ENCODE measurements at regions not wholly inside any gene's neighbourhood (a gene's known extent, or its start where the extent isn't known, plus 50 kb on each side); places are given as distances from the start of the nearest gene placed in this dataset.

DNA sequence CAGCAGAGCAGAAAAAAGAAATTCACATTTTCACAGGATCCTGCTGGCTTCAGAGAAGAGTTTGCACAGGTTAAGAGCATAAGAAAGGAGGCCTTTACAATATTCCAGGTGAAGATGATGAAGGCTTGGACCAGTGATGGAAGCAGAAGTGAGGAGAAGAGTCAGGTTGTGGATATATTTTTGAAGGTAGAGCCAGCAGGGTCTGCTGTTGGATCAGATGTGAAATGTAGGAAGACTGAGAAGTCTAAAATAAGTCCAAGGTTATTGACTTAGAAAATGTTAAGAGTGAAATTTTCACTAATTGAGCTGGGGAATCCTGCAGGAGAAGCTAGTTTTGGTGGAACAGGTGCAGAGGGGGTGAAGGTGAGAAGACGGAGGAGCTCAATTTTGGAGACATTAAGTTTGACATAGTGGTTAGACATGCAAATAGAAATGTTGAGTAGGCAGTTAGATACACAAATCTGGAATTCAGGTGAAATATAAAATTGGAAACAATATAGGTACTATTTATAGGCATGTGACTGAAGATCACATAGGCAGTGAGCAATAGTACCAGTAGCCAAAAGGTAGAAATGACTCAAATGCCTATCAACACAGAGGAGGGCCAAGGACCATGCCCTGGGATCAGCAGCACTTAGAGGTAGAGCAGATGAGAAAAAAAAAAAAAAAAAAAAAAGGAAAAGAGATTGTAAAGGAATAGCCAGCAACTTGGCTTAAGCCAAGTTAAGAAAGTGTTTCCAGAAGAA lies 252.0 kb downstream of the AASDHPPT start:
- DNase-seq = no peak

GRCh38 chr11:106331176-106331575 lies 253.7 kb downstream of the AASDHPPT start:
- DNase-seq = no peak

- no peak for DNase-seq
These were observed 256.2 kb downstream of the AASDHPPT start for GRCh38 chr11:106333678-106334077.

DNA sequence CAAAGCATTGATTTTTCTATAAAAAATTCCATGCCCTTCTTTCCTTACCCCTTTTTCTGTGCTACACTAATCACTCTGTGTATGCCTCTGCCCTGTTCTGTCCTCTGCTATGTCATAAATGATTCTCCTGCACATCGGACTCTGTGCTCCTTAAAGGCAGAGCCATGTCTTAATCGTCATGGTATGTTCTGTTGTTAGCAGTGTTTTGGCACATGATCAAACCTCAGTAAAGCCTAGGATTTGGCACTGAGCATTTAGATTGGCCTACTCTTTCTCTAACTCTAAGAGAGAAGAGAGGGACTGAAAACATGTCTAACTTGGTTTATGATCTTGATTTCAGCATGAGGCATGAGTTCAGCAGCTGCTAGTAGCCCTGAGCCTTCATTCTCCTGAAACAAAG lies 266.9 kb downstream of the AASDHPPT start:
- peak; percentile 9 to 21 (median 11) for DNase-seq

- no peak for DNase-seq
These were observed 267.5 kb downstream of the AASDHPPT start for GRCh38 chr11:106344966-106345365.

GRCh38 chr11:106353031-106353430 lies 275.6 kb downstream of the AASDHPPT start:
- DNase-seq = no peak

- no peak for DNase-seq
These were observed 291.8 kb downstream of the AASDHPPT start for GRCh38 chr11:106369224-106369623.

DNA sequence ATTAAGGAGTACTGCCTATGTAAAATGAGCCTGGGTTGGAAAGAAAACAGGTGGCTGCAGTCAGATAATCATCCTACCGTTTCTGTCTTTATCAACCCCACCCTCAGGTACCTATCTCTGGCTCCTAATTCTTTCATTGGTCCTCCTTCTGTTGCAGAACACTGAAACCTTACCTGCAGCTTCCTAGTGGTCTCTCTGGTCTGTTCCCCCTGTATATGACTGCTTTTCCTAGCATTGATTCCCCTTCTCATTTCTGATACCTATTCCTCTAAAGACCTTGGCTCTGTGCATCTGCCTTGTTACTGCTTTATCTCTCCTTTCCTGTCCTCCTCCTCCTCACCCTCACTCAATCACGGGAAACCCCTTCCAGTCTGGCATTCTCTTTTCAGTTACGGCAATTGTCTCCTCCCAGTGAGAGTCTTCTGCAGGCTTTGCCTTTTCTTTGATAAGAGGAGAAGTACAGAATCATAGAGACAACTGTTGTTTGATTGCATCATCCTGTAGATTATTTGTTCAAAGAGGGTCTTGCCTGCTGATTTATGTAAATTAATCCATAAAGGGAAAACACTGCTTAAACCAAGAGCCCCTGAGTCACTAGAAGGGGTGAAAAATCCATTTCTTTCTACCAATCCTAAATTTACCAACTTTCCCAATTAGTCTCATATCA lies 301.2 kb downstream of the AASDHPPT start:
- no peak for DNase-seq

DNA sequence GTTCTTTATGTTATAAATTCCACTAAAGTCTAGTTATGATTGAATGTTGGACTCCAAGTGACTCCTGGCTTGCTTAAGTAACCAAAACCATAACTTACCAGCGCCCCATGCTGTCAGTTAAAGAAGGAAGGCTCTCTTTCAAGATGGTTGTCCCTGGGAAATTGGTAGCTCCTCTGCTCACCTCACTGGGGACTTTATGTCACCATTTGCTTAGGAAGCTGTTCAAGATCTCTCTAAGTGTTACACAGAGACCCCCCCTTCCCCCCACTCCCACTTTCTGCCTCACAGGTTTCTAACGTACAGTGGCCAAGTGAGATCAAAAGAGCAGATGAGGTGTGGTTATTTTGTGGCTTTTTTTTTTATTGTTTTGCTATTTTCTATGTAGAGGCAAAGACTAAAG lies 301.8 kb downstream of the AASDHPPT start:
- no peak for DNase-seq

DNA sequence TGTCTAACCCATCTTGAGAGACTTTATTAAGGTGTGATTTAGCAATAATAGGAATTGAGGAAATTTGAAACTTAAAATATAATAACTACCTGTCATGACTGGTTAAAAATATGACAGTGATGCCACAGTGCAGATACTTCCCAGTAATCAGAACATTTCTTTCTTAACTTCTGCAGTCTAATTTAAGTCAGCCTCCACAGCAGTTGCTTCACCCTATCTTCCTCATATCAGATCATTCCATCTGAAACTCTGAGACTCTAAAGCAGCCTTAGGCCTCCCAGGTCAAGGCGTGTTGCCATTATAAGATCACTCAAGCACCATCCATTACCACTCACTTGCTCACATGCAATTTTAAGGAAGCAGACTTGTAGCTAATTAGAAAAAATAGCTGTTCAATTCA lies 302.2 kb downstream of the AASDHPPT start:
- DNase-seq = no peak

DNA sequence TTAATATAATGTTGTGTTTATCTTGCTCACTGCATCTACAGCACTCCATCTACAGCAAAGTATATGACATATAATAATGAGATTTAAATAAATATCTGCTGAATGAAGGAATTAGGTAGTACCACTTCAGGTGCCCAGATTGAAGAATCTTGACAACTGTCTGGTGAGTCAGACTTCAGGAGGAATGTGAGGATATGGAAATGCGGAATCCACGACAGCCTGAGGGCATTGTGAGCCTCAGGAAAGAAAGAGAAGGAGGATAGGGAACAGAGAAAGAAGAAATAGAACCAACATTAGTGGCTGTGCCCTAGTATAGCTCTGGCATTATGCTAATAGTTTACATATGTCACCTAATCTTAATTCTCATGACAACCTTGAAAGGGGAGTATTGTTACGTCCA lies 304.4 kb downstream of the AASDHPPT start:
- DNase-seq = no peak

DNA sequence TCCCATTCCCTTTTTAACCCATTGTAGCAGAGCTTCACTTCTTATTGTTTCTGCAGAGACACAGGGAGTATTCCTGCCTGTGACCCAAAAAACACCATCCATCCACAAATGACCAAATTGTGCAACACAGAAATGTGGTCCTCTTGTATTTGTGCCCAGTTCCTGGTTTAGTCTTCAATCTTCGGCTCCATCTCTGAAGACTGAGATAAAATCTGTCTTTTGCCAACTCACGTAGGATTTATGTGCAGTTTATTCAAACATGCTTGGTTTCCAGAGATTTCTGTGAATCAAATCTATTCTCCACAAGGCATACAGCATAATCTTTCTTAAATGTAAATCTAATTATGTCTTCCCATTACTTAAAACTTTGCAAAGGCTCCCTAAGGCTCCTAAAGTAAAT lies 307.0 kb downstream of the AASDHPPT start:
- no peak for DNase-seq

- no peak for DNase-seq
These were observed 309.1 kb downstream of the AASDHPPT start for GRCh38 chr11:106386519-106386918.

GRCh38 chr11:106389101-106389500 lies 311.6 kb downstream of the AASDHPPT start:
- peak in 1 of 3 donors; percentile 42 for DNase-seq

GRCh38 chr11:106390078-106390477 lies 312.6 kb downstream of the AASDHPPT start:
- no peak for DNase-seq

- peak in 1 of 3 donors; percentile 51 for DNase-seq
These were observed 314.4 kb downstream of the AASDHPPT start for GRCh38 chr11:106391771-106392420.

DNA sequence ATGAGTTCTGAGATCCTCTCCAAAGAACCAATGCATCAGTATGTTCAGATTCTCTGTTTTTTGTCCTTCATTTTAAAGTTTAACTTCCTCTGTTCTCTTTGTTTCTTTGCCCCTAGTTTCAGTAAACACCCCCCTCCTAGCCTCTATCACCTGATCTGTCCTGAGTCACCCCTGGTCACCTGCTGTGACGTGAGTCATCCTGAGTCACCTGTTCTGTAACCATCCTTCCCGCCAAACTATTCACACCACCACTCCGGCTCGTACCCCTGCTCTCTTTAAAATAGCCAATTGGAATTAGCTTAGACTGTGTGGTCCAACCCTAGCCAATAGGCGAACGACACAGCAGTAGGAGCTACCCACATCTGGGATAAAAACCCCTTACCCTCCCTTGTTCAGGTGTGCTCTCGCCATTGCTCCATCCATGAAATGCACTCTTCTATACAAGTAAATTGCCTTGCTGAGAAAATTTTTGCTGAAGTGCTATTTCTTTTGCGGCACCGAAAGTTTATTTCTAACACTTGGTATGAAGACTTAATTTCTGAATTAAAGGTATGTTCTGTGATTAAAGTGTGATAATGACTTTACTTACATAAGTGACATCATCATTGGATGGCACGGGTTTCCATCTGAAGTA lies 318.4 kb downstream of the AASDHPPT start:
- DNase-seq = no peak

DNA sequence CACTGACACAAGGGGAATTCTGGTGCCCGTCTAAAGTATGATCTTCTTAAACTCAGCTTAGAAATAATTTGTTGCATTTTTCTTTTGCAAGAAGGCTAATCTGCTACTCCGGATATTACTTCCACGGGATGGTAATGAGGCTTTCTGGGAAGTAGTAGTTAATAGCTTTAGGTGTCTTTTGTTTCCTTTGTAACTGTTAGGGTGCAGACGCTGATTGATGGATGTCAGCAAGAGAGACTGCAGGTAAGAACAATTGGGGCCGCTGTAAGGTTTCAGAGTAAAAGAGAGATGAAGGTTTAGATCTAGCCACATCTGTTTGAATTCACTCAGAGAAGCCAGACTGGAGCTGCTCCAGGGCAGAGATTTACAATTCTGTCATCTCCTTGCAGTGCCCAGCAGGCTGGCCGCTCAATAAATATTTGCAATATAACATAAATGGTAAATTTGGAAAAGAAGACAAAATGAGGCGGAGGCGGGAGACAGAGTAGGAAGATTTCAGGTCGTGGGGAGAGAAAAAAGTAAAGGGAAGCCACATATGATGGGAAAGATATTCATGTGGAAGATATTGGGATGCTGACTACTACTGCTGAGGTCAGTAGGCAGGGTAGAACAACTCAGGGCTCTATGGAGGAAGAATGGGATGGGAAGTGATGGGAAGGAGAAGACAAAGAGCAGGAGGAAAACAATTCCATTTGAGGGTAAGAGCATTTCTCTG lies 320.5 kb downstream of the AASDHPPT start:
- peak; percentile 5 to 65 (median 44) for DNase-seq

DNA sequence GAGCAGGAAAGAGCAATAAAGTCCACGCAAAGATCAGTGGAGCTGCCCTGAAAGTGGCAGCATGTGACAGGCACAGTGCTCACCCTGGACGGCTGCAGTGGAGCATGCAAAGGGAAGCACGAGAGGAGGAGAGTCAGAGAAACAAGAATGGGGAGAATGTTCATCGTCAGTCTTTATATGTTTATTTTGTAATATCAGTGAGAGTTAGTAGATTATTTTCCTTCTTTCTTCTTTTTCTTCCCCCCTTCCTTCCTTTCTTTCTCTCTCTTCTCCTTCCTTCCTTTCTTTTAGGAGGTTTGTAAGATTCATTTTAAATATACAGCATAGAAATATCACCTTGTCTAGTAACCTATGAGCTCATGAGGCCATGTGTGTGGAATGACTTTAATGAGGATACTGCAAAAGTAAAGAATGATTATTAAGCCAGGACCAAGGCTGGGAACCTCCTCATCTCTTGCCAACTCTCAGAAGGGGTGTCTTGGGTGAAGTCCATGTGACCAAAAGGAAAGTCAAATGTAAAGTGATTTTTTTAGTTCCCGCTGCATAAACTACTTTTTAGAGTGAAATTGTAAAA lies 321.1 kb downstream of the AASDHPPT start:
- DNase-seq = peak in 1 of 3 donors; percentile 11

DNA sequence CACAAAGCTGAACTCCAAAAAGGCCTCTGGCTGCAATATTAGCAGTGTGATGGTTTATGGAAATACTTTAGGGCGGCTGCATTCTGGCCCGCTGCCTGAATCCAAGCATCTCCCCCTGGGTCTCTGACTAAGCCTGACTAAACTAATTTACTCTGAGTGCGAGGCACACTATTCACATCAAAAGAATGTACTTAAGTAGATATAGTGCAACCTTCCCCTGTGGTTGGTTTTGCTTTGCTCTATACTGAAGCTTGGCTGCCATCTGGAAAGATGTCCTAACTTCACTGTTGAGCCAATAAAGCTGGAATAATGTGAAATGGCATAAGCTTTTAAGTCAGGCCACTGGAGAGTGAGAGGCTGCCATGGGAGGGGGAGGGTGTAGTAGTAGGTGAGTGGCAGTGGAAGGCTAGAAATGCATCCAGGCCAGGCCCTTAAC lies 321.6 kb downstream of the AASDHPPT start:
- peak; percentile 86 to 98 (median 92) for DNase-seq

- no peak for DNase-seq
These were observed 322.2 kb downstream of the AASDHPPT start for GRCh38 chr11:106399624-106400023.
